ENCODE measurements at regions not wholly inside any gene's neighbourhood (a gene's known extent, or its start where the extent isn't known, plus 50 kb on each side); places are given as distances from the start of the nearest gene placed in this dataset.
"Not testable (repeated sequence)": the region's sequence is repeated elsewhere in the genome, so short reads cannot be mapped to it uniquely, and the experiment has no call there.

GRCh38 chr5:136820848-136821247 is 455.5 kb upstream of the TRPC7 start:
- no peaks in the 10 kb centered on the region for H3K27me3 ChIP-seq
- H3K9me3 ChIP-seq = no peaks in the 10 kb centered on the region
- TF ChIP-seq CTCF (IDR thresholded peaks at IDR 0.05) = no peak
- no peak overlapping the region for H3K27ac ChIP-seq
- H3K4me1 ChIP-seq = peaks cover 0 to 3% of the 10 kb centered on the region in 2 donors
- no peak overlapping the region for H3K4me3 ChIP-seq
- H3K36me3 ChIP-seq = no peaks in the 10 kb centered on the region
- DNase-seq (ENCODE audit: low spot score) = no peak

GRCh38 chr5:136819526-136820302 is 454.4 kb upstream of the TRPC7 start:
- Histone ChIP-seq H3K27me3 (no peaks in the 10 kb centered on the region), H3K9me3 (no peaks in the 10 kb centered on the region), H3K4me3 (no peak overlapping the region), H3K36me3 (no peaks in the 10 kb centered on the region), H3K4me1 (peaks cover 0 to 3% of the 10 kb centered on the region in 2 donors), H3K27ac (no peak overlapping the region)
- DNase-seq (ENCODE audit: low spot score) = no peak
- TF ChIP-seq CTCF (IDR thresholded peaks at IDR 0.05) = no peak

- TF ChIP-seq CTCF (IDR thresholded peaks at IDR 0.05) = no peak
- Histone ChIP-seq H3K4me1 (peaks cover 0 to 3% of the 10 kb centered on the region in 2 donors), H3K9me3 (no peaks in the 10 kb centered on the region), H3K4me3 (no peak overlapping the region), H3K36me3 (no peaks in the 10 kb centered on the region), H3K27ac (no peak overlapping the region), H3K27me3 (no peaks in the 10 kb centered on the region)
- no peak for DNase-seq (ENCODE audit: low spot score)
Observed at GRCh38 chr5:136816327-136816726, 451.0 kb upstream of the TRPC7 start.

- no peak for DNase-seq (ENCODE audit: low spot score)
- Histone ChIP-seq H3K4me1 (peaks cover 0 to 15% of the 10 kb centered on the region in 2 donors), H3K9me3 (no peaks in the 10 kb centered on the region), H3K36me3 (no peaks in the 10 kb centered on the region), H3K4me3 (no peak overlapping the region), H3K27ac (no peak overlapping the region), H3K27me3 (no peaks in the 10 kb centered on the region)
- TF ChIP-seq CTCF (IDR thresholded peaks at IDR 0.05) = no peak
Observed at GRCh38 chr5:136814619-136815378, 449.5 kb upstream of the TRPC7 start.

- H3K27ac ChIP-seq; H3K27me3 ChIP-seq; H3K9me3 ChIP-seq; H3K36me3 ChIP-seq; DNase-seq (ENCODE audit: low spot score); H3K4me3 ChIP-seq: not testable (repeated sequence)
- peaks cover 0 to 17% of the 10 kb centered on the region in 2 donors for H3K4me1 ChIP-seq
Observed at GRCh38 chr5:136812270-136812669, 446.9 kb upstream of the TRPC7 start.

GRCh38 chr5:136811551-136811950 is 446.2 kb upstream of the TRPC7 start:
- peak overlapping the region; percentile 62 to 72 for H3K27ac ChIP-seq
- peaks cover 0 to 17% of the 10 kb centered on the region in 2 donors for H3K4me1 ChIP-seq
- H3K27me3 ChIP-seq = no peaks in the 10 kb centered on the region
- no peak overlapping the region for H3K4me3 ChIP-seq
- TF ChIP-seq CTCF (IDR thresholded peaks at IDR 0.05) = no peak
- H3K9me3 ChIP-seq = no peaks in the 10 kb centered on the region
- H3K36me3 ChIP-seq = no peaks in the 10 kb centered on the region
- DNase-seq (ENCODE audit: low spot score) = no peak

Measured in right atrium auricular region (tissue), 2 donors.